Mesothelial cell of epicardium (in vitro differentiated cells): ENCODE measurements at regions not wholly inside any gene's neighbourhood (a gene's known extent, or its start where the extent isn't known, plus 50 kb on each side); places are given as distances from the start of the nearest gene placed in this dataset.
"Not testable (repeated sequence)": the region's sequence is repeated elsewhere in the genome, so short reads cannot be mapped to it uniquely, and the experiment has no call there.

Experiments
- DNase-seq, 2 experiments: peaks; one replicate each; pipeline ENCODE4 v3.0.0; 2021; ENCODE audit warnings: low spot score in 2 of 2; ENCODE audit not compliant: unreplicated experiment in 2 of 2
- H3K27ac Mint-ChIP-seq: 2 replicates; pipeline ENCODE4 v1.8.0; 2021; ENCODE audit warnings: mixed read lengths
- H3K27me3 Mint-ChIP-seq: 2 replicates; pipeline ENCODE4 v1.8.0; 2021; ENCODE audit warnings: low read depth, mixed read lengths
- H3K36me3 Mint-ChIP-seq: 2 replicates; pipeline ENCODE4 v1.8.0; 2021; ENCODE audit warnings: mixed read lengths
- H3K4me1 Mint-ChIP-seq: 2 replicates; pipeline ENCODE4 v1.8.0; 2021; ENCODE audit warnings: mixed read lengths
- H3K4me3 Mint-ChIP-seq: 2 replicates; pipeline ENCODE4 v1.8.0; 2021; ENCODE audit warnings: mild to moderate bottlenecking, moderate library complexity, mixed read lengths
- H3K9me3 Mint-ChIP-seq: 2 replicates; pipeline ENCODE4 v1.8.0; 2021; ENCODE audit warnings: mixed read lengths
- CTCF ChIP-seq: fragments of 200-600 bp; sonication (generic); IDR thresholded peaks from one replicate; pipeline ENCODE4 v1.5.0; 2021; ENCODE audit warnings: antibody characterized with exemption; ENCODE audit not compliant: unreplicated experiment

- Mint-ChIP-seq H3K9me3 (peaks cover 12% of the 10 kb centered on the region), H3K4me3 (no peak overlapping the region), H3K36me3 (no peaks in the 10 kb centered on the region), H3K27me3 (no peaks in the 10 kb centered on the region), H3K4me1 (no peaks in the 10 kb centered on the region), H3K27ac (no peak overlapping the region)
- TF ChIP-seq CTCF = no peak
- DNase-seq = no peak
These were observed 776.4 kb downstream of the EPHA4 start for GRCh38 chr2:220795705-220796104.

GRCh38 chr2:220811115-220811514 lies 761.0 kb downstream of the EPHA4 start:
- Mint-ChIP-seq H3K27me3 (peaks cover 1% of the 10 kb centered on the region), H3K4me3 (no peak overlapping the region), H3K9me3 (peaks cover 12% of the 10 kb centered on the region), H3K4me1 (peaks cover 10% of the 10 kb centered on the region), H3K27ac (no peak overlapping the region), H3K36me3 (no peaks in the 10 kb centered on the region)
- no peak for DNase-seq
- TF ChIP-seq CTCF = no peak

- DNase-seq = no peak
- Mint-ChIP-seq H3K27ac (no peak overlapping the region), H3K9me3 (peaks cover 18% of the 10 kb centered on the region), H3K4me3 (no peak overlapping the region), H3K36me3 (no peaks in the 10 kb centered on the region), H3K27me3 (no peaks in the 10 kb centered on the region), H3K4me1 (peaks cover 8% of the 10 kb centered on the region)
- no peak for TF ChIP-seq CTCF
These were observed 760.0 kb downstream of the EPHA4 start for GRCh38 chr2:220811952-220812570.

- H3K27me3 Mint-ChIP-seq = no peaks in the 10 kb centered on the region
These were observed 757.7 kb downstream of the EPHA4 start for GRCh38 chr2:220814441-220814840.

GRCh38 chr2:220815698-220816097 lies 756.4 kb downstream of the EPHA4 start:
- no peak overlapping the region for H3K4me3 Mint-ChIP-seq
- H3K27ac Mint-ChIP-seq = no peak overlapping the region
- H3K9me3 Mint-ChIP-seq = peaks cover 35% of the 10 kb centered on the region
- H3K4me1 Mint-ChIP-seq = peaks cover 8% of the 10 kb centered on the region
- no peaks in the 10 kb centered on the region for H3K27me3 Mint-ChIP-seq
- DNase-seq = no peak
- no peak for TF ChIP-seq CTCF
- H3K36me3 Mint-ChIP-seq = no peaks in the 10 kb centered on the region

More at GRCh38 chr2:220814441-220814840, 757.7 kb downstream of the EPHA4 start:
- Mint-ChIP-seq H3K4me3 (no peak overlapping the region), H3K4me1 (peaks cover 8% of the 10 kb centered on the region), H3K27ac (no peak overlapping the region), H3K36me3 (no peaks in the 10 kb centered on the region), H3K9me3 (peaks cover 31% of the 10 kb centered on the region)
- no peak for TF ChIP-seq CTCF
- DNase-seq = no peak

GRCh38 chr2:220821683-220822082 lies 750.4 kb downstream of the EPHA4 start:
- peaks cover 19% of the 10 kb centered on the region for H3K9me3 Mint-ChIP-seq
- no peak for DNase-seq
- H3K4me1 Mint-ChIP-seq = peaks cover 1% of the 10 kb centered on the region
- peaks cover 8% of the 10 kb centered on the region for H3K27me3 Mint-ChIP-seq
- no peak overlapping the region for H3K4me3 Mint-ChIP-seq
- H3K36me3 Mint-ChIP-seq = no peaks in the 10 kb centered on the region
- TF ChIP-seq CTCF = no peak
- H3K27ac Mint-ChIP-seq = no peak overlapping the region

GRCh38 chr2:220823590-220823989 lies 748.5 kb downstream of the EPHA4 start:
- H3K4me1 Mint-ChIP-seq, H3K27ac Mint-ChIP-seq, DNase-seq, H3K36me3 Mint-ChIP-seq, H3K27me3 Mint-ChIP-seq, H3K9me3 Mint-ChIP-seq, H3K4me3 Mint-ChIP-seq: not testable (repeated sequence)
